Loucy (cell line): ENCODE measurements at regions not wholly inside any gene's neighbourhood (a gene's known extent, or its start where the extent isn't known, plus 50 kb on each side); places are given as distances from the start of the nearest gene placed in this dataset.

Experiments
- CTCF ChIP-seq: fragments of 200-600 bp; sonication (generic); conservative IDR thresholded peaks from 2 replicates; pipeline ENCODE4 v1.5.1; 2014; ENCODE audit warnings: mild to moderate bottlenecking, antibody characterized with exemption, low read length
- EZH2phosphoT487 ChIP-seq: fragments of 200-600 bp; IDR thresholded peaks from 2 replicates; pipeline ENCODE4 v1.6.1; 2018; ENCODE audit warnings: antibody characterized with exemption, mild to moderate bottlenecking, moderate library complexity, borderline replicate concordance

DNA sequence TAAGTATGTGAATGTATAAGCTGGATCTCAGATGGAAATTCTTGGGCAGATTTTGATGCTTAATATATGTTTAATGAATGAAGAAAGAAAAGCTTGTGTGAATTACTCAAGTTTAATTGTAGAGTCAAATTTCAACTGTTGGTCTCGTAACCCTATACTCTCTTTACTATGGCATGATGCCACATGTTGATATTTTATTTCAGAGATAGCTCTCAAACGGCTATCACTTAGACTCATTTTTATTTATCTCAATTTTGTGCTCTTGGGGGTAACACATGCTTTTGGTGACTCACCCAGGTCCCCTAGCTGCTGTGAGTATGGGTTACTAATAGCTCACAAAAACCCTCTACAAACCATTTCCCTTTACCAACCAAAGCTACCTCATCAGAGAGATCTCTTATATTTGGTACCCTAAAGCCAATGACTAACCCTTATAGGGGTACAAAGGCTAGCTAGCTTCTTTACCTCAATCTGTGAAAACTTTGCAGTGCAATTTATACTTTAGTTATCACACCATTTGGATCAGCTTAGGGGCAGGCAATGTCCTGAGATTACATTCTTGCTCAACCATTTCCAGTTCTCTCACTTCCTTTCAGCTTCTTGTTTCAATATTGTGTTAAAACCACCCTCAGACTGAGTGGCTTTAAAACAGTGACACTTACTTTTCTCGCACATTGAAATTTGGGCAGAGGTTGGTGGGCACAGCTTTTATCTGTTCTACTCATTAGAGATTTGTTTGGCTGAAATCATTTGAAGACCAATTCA is 240.3 kb downstream of the CDH7 start:
- TF ChIP-seq CTCF: no peak
- TF ChIP-seq EZH2phosphoT487: no peak
